HepG2 (cell line): ENCODE measurements at regions not wholly inside any gene's neighbourhood (a gene's known extent, or its start where the extent isn't known, plus 50 kb on each side); places are given as distances from the start of the nearest gene placed in this dataset.

Source experiments
- ATAC-seq: fragments of 200-7000 bp; cut with Tn5 transposase; 3 replicates; pipeline ENCODE4 v1.9.1; 2020; ENCODE audit warnings: mild to moderate bottlenecking, moderate library complexity
- BruUV-seq: library from RNA; stranded (reverse); fragments of 400-500 nt; replicated peaks from 2 replicates; lab custom pipeline; 2021; lab: Mats Ljungman, UMichigan
- CTCF ChIA-PET: fragments of 300-600 bp; formaldehyde crosslinking; extraction: SDS; loops from one replicate; lab custom pipeline; 2021; ENCODE audit warnings: low total read pairs, inconsistent platforms, low intra/inter-chr PET ratio; lab: Yijun Ruan, JAX
- POLR2A ChIA-PET: fragments of 350-600 bp; sonication (Branson Sonifier 250); formaldehyde crosslinking; loops from one replicate; lab custom pipeline; 2020; ENCODE audit warnings: antibody characterized with exemption, inconsistent platforms; lab: Yijun Ruan, JAX
- DNase-seq: peaks from one replicate; pipeline ENCODE4 v3.0.0-alpha.2; 2015; ENCODE audit warnings: low spot score
- FAIRE-seq: peaks from 3 replicates; lab custom pipeline; 2011; peaks lifted over from hg19 to GRCh38; lab: Jason Lieb, UNC
- H2AFZ ChIP-seq: one replicate; pipeline ENCODE4 v1.6.1; 2011; ENCODE audit warnings: low read length, inconsistent platforms
- H3K27ac ChIP-seq: fragments of 300-600 bp; 3 replicates; pipeline ENCODE4 v1.8.0; 2011; ENCODE audit warnings: mixed run types, mild to moderate bottlenecking, mixed read lengths, low read length, inconsistent platforms; ENCODE audit not compliant: insufficient read depth; ENCODE audit errors: extremely low read length
- H3K27me3 ChIP-seq, 2 experiments: fragments of 200-600 bp in 1 of 2; 2 replicates in 1 of 2; 3 replicates in 1 of 2; pipeline versions ENCODE4 v1.6.0 to v1.8.0; 2011; ENCODE audit warnings: low read length in 2 of 2, mild to moderate bottlenecking in 2 of 2, moderate library complexity in 2 of 2, inconsistent platforms in 1 of 2; ENCODE audit not compliant: insufficient read depth in 2 of 2, control insufficient read depth in 1 of 2
- H3K36me3 ChIP-seq, 2 experiments: fragments of 200-600 bp in 1 of 2; replicated peaks in 1 of 2; 2 replicates in 1 of 2; 3 replicates in 1 of 2; pipeline versions ENCODE4 v1.5.1 to v1.8.0; 2011; ENCODE audit warnings: low read length in 2 of 2, inconsistent platforms in 1 of 2; ENCODE audit not compliant: insufficient read depth in 2 of 2, control insufficient read depth in 1 of 2
- H3K4me1 ChIP-seq: 2 replicates; pipeline ENCODE4 v1.5.1; 2012; ENCODE audit warnings: low read length, inconsistent platforms; ENCODE audit not compliant: insufficient read depth
- H3K4me2 ChIP-seq: 2 replicates; pipeline ENCODE4 v1.6.0; 2011; ENCODE audit warnings: low read depth, low read length, inconsistent platforms
- H3K4me3 ChIP-seq, 3 experiments: fragments of 200-600 bp in 1 of 3; sonication (generic), shearing (Covaris generic) in 1 of 3; replicated peaks in 1 of 3; 2 replicates each; pipeline ENCODE4 v1.5.1; 2011 to 2016; ENCODE audit warnings: low read length in 3 of 3, inconsistent platforms in 2 of 3, low read depth in 2 of 3, mild to moderate bottlenecking in 2 of 3, control low read depth in 1 of 3, mixed read lengths in 1 of 3; ENCODE audit not compliant: insufficient read depth in 1 of 3
- H3K79me2 ChIP-seq: one replicate; pipeline ENCODE4 v1.6.1; 2011; ENCODE audit warnings: low read length, inconsistent platforms; ENCODE audit not compliant: insufficient read depth
- H3K9ac ChIP-seq: 2 replicates; pipeline ENCODE4 v1.6.0; 2011; ENCODE audit warnings: mild to moderate bottlenecking, low read depth, low read length, inconsistent platforms; ENCODE audit not compliant: insufficient read depth
- H3K9me3 ChIP-seq: 2 replicates; pipeline ENCODE4 v1.5.1; 2012; ENCODE audit warnings: mild to moderate bottlenecking, low read length
- H4K20me1 ChIP-seq: 2 replicates; pipeline ENCODE4 v1.6.0; 2011; ENCODE audit warnings: inconsistent platforms, mild to moderate bottlenecking, low read length, moderate library complexity; ENCODE audit not compliant: insufficient read depth
- FOXP4 ChIP-seq: sonication (generic); formaldehyde crosslinking; IDR thresholded peaks from 2 replicates; pipeline ENCODE4 v1.4.0; 2020; ENCODE audit warnings: missing genetic modification reagents
- HDAC2 ChIP-seq: sonication (generic); formaldehyde crosslinking; IDR thresholded peaks from 2 replicates; pipeline ENCODE4 v1.4.0; 2020; ENCODE audit warnings: missing genetic modification reagents
- MXI1 ChIP-seq: IDR thresholded peaks from 3 replicates; pipeline ENCODE4 v1.6.1; 2012; ENCODE audit warnings: low read depth, low read length, inconsistent platforms, borderline replicate concordance
- PATZ1 ChIP-seq: sonication (generic); formaldehyde crosslinking; IDR thresholded peaks from 2 replicates; pipeline ENCODE4 v1.4.0; 2020; ENCODE audit warnings: missing genetic modification reagents
- PHF21A ChIP-seq: sonication (generic); formaldehyde crosslinking; IDR thresholded peaks from 2 replicates; pipeline ENCODE4 v1.5.0; 2020; ENCODE audit warnings: mild to moderate bottlenecking, missing genetic modification reagents
- POGK ChIP-seq: sonication (generic); formaldehyde crosslinking; conservative IDR thresholded peaks from 2 replicates; pipeline ENCODE4 v1.8.0; 2022; ENCODE audit warnings: mild to moderate bottlenecking, moderate library complexity, missing genetic modification reagents
- TFE3 ChIP-seq: IDR thresholded peaks from 2 replicates; pipeline ENCODE4 v1.6.1; 2016
- YEATS2 ChIP-seq: sonication (generic); formaldehyde crosslinking; IDR thresholded peaks from 2 replicates; pipeline ENCODE4 v1.4.0; 2020; ENCODE audit warnings: missing genetic modification reagents, borderline replicate concordance
- ZBTB26 ChIP-seq: IDR thresholded peaks from 2 replicates; pipeline ENCODE4 v1.6.1; 2016; ENCODE audit warnings: missing compliant biosample characterization, missing genetic modification reagents, borderline replicate concordance
- ZGPAT ChIP-seq: IDR thresholded peaks from 2 replicates; pipeline ENCODE4 v1.6.1; 2016; ENCODE audit warnings: mild to moderate bottlenecking
- ZNF12 ChIP-seq: sonication (generic); formaldehyde crosslinking; IDR thresholded peaks from 2 replicates; pipeline ENCODE4 v1.5.0; 2020; ENCODE audit warnings: missing genetic modification reagents
- ZNF263 ChIP-seq: sonication (generic); formaldehyde crosslinking; IDR thresholded peaks from 2 replicates; pipeline ENCODE4 v1.4.0; 2020; ENCODE audit warnings: missing genetic modification reagents
- ZNF329 ChIP-seq: sonication (generic); formaldehyde crosslinking; IDR thresholded peaks from 2 replicates; pipeline ENCODE4 v1.9.0; 2021; ENCODE audit warnings: low read depth, mild to moderate bottlenecking, missing genetic modification reagents
- ZNF792 ChIP-seq: IDR thresholded peaks from 2 replicates; pipeline ENCODE4 v1.6.1; 2016
- WGBS: methylation state at CpG from one replicate; pipeline ENCODE4 v1.1.6; 2017; ENCODE audit warnings: low lambda C conversion rate; 5-methylcytosine and 5-hydroxymethylcytosine counted together
- in situ Hi-C: cut with HindIII; loops from 2 replicates; pipeline ENCODE4 v1.10.0; 2017; ENCODE audit warnings: low pct_unique_long_range_greater_than_20kb; ENCODE audit not compliant: extremely low pct_ligation_motif_present
- intact Hi-C: fragments of 100-400 bp; cut with micrococcal nuclease; formaldehyde crosslinking; loops from one replicate; pipeline ENCODE4 v1.10.0; 2022; ENCODE audit not compliant: unreplicated experiment

- intact Hi-C loops = no loop called here
- CTCF ChIA-PET = no interaction called here
- 2% methylated on average over 4 of the region's 4 CpGs for WGBS
- TF ChIP-seq ZNF329 (0 out of 2 replicates have a peak, but pooled peaks have one; percentile 40), HDAC2 (peak; percentile 82), MXI1 (peak; percentile 59; the same call in 1 of the 3 replicates), ZNF792 (CRISPR knock-in tag) (peak; percentile 27; the same call in 1 of the 2 replicates), PHF21A (peak; percentile 76), ZGPAT (CRISPR knock-in tag) (peak; percentile 89; the same call in 1 of the 2 replicates), TFE3 (CRISPR knock-in tag) (0 out of 2 replicates have a peak, but pooled peaks have one; percentile 49), PATZ1 (CRISPR knock-in tag) (peak; percentile 35; the same call in 1 of the 2 replicates), ZNF12 (0 out of 2 replicates have a peak, but pooled peaks have one; percentile 52), FOXP4 (CRISPR knock-in tag) (peak; percentile 75), YEATS2 (CRISPR knock-in tag) (0 out of 2 replicates have a peak, but pooled peaks have one; percentile 41), ZBTB26 (CRISPR knock-in tag) (peak; percentile 71; the same call in 1 of the 2 replicates), ZNF263 (CRISPR knock-in tag) (no peak), POGK (no peak; the same call in 1 of the 2 replicates)
Observed at GRCh38 chr20:39152126-39152525, 190.0 kb downstream of the DHX35 start.

More at GRCh38 chr20:39152126-39152525, 190.0 kb downstream of the DHX35 start:
- POLR2A ChIA-PET = no interaction called here
- H3K36me3 ChIP-seq = no peaks in the 10 kb centered on the region
- H3K27me3 ChIP-seq = peaks cover 1 to 6% of the 10 kb centered on the region in 2 experiments; a peak in 2 of 5 replicates
- in situ Hi-C loops = no loop called here
- H4K20me1 ChIP-seq = no peaks in the 10 kb centered on the region
- BruUV-seq = no TSS peak
- H3K79me2 ChIP-seq = no peaks in the 10 kb centered on the region
- peaks cover 21% of the 10 kb centered on the region for H3K4me1 ChIP-seq
- peak; percentile 64 for FAIRE-seq
- no peak overlapping the region for H3K9ac ChIP-seq
- no peak overlapping the region for H2AFZ ChIP-seq
- no peak overlapping the region for H3K4me3 ChIP-seq
- no peaks in the 10 kb centered on the region for H3K9me3 ChIP-seq
- DNase-seq = peak; percentile 89
- H3K4me2 ChIP-seq = no peak overlapping the region
- ATAC-seq = peak; percentile 82
- no peak overlapping the region for H3K27ac ChIP-seq
